ENCODE measurements at regions not wholly inside any gene's neighbourhood (a gene's known extent, or its start where the extent isn't known, plus 50 kb on each side); places are given as distances from the start of the nearest gene placed in this dataset.
"Not testable (repeated sequence)": the region's sequence is repeated elsewhere in the genome, so short reads cannot be mapped to it uniquely, and the experiment has no call there.

DNA sequence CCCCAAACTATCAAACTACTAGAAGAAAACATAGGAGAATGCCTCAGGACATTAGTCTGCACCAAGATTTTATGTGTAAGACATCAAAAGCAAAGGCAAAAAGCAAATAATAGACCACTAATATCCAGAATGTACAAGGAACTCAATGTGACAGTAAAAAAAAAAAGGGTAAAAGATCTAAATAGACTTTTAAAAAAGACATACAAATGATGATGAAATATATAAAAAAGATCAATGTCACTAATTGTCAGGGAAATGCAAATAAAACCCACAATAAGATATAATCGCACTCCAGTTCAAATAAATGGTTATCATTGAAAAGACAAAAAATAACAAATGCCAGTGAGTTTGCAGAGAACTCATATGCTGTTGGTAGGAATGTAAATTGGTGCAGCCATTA is 118.3 kb upstream of the DUSP22 start:
- no peak for DNase-seq

DNA sequence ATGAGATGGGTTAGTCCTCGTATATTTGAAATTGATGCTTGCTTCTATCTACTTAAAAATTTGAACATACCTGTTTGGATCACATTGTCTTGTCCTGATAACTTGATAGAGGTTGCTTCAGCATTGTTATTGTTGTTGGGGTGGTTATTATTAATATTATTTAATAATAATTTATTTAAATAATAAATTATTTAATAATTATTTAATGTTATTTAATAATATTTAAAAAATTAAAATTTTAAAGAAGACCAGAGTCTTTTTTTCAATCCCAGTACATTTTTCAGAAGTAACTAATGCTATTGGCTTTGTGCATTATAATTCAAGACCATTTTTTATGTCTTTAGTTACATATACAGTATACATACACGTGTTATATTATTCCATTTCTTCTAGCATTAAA is 116.6 kb upstream of the DUSP22 start:
- no peak overlapping the region for H3K4me3 ChIP-seq
- H3K27ac ChIP-seq: no peak overlapping the region
- no peaks in the 10 kb centered on the region for H3K36me3 ChIP-seq
- H3K9me3 ChIP-seq (replicated peaks): no peaks in the 10 kb centered on the region
- no peak for DNase-seq
- H3K27me3 ChIP-seq: no peaks in the 10 kb centered on the region
- no peaks in the 10 kb centered on the region for H3K4me1 ChIP-seq

More for the DNA sequence above, 118.3 kb upstream of the DUSP22 start:
- Histone ChIP-seq H3K36me3 (no peaks in the 10 kb centered on the region), H3K4me3 (no peak overlapping the region), H3K27ac (no peak overlapping the region), H3K27me3 (no peaks in the 10 kb centered on the region), H3K9me3 (replicated peaks) (no peaks in the 10 kb centered on the region), H3K4me1 (no peaks in the 10 kb centered on the region)

DNA sequence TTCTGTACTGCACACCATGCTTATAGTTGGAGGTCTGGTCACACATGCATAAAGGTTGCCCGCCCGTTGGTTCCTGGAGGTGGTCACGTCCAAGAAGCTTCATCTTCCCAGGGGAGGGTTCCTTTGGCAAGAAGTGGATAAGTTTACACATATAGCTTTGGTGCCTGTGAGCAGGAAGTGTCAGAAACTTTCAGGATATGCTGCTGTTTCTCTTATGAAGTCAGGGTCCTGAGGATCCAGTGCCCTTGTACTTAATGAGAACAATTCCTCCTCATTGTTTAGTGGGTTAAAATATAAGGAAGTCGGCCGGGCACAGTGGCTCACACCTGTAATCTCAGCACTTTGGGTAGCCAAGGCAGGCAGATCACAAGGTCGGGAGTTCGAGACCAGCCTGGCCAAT is 115.5 kb upstream of the DUSP22 start:
- no peak for DNase-seq
- H3K4me1 ChIP-seq: no peaks in the 10 kb centered on the region
- no peaks in the 10 kb centered on the region for H3K9me3 ChIP-seq (replicated peaks)
- no peak overlapping the region for H3K4me3 ChIP-seq
- H3K27ac ChIP-seq: no peak overlapping the region
- no peaks in the 10 kb centered on the region for H3K27me3 ChIP-seq
- no peaks in the 10 kb centered on the region for H3K36me3 ChIP-seq

DNA sequence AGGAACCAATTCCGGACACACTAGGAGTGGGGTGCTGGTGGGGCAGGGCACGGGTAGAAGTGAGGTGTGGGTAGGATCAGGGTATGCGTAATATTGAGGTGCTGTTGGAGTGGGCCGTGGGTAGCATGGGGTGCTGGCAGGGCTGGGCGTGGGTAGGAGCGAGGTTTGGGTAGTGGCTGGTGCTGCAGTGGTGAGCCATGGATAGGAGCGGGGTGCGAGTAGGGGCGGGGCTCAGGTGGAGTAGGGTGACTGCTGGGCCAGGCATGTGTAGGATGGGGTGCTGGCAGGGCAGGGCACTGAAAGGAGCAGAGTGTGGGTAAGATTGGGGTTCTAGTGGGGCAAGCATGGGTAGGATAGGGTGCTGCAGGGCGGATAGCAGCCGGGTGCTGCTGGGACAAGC is 114.2 kb upstream of the DUSP22 start:
- H3K27ac ChIP-seq: no peak overlapping the region
- DNase-seq: no peak
- no peaks in the 10 kb centered on the region for H3K36me3 ChIP-seq
- H3K27me3 ChIP-seq: no peaks in the 10 kb centered on the region
- no peaks in the 10 kb centered on the region for H3K9me3 ChIP-seq (replicated peaks)
- H3K4me3 ChIP-seq: no peak overlapping the region
- H3K4me1 ChIP-seq: no peaks in the 10 kb centered on the region

DNA sequence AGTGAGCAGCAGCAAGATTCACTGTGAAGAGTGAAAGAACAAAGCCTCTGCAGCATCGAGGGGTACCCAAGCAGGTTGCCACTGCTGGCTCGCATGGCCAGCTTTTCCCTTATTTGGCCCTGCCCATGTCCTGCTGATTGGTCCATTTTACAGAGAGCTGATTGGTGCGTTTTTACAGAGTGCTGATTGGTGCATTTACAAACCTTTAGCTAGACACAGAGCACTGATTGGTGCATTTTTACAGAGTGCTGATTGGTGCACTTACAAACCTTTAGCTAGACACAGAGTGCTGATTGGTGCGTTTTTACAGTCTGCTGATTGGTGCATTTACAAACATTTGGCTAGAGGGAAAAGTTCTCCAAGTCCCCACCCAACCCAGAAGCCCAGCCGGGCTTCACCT is 113.4 kb upstream of the DUSP22 start:
- H3K9me3 ChIP-seq (replicated peaks); H3K4me3 ChIP-seq; DNase-seq; H3K27me3 ChIP-seq; H3K4me1 ChIP-seq; H3K36me3 ChIP-seq; H3K27ac ChIP-seq: not testable (repeated sequence)

DNA sequence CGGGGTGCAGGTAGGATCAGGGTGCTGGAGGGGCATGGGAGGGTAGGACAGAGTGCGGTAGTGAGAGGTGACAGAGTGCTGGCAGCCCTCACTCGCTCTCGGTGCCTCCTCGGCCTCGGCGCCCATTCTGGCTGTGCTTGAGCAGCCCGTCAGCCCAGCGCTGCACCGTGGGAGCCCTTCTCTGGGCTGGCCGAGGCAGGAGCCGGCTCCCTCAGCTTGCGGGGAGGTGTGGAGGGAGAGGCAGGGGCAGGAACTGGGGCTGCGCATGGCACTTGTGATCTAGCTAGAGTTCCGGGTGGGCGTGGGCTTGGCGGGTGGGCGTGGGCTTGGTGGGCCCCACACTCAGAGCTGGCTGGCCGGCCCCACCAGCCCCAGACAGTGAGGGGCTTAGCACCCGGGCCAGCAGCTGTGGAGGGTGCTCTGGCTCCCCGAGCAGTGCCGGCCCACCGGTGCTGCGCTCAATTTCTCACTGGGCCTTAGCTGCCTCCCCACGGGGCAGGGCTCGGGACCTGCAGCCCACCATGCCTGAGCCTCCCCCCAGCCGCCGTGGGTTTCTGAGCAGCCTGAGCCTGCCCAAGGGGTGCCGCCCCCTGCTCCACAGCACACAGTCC is 112.8 kb upstream of the DUSP22 start:
- H3K27me3 ChIP-seq: no peaks in the 10 kb centered on the region
- no peak for DNase-seq

DNA sequence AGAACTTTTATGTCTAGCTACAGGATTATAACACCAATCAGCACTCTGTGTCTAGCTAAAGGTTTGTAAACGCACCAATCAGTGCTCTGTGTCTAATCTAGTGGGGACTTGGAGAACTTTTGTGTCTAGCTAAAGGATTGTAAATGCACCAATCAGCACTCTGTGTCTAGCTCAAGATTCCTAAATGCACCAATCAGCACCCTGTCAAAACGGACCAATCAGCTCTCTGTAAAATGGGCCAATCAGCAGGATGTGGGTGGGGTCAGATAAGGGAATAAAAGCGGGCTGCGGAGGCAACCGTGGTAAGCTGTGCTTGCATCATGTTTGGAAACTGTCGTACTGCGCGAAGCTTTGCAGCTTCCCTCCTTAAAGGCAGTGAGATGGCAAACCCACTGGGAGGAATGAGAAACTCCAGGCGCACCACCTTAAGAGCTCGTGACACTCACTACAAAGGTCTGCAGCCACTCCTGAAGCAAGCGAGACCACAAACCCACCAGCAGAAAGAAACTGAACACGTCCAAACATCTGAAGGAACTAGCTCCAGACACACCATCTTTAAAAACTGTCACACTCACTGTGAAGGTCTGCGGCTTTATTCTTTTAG is 112.1 kb upstream of the DUSP22 start:
- not testable (repeated sequence) for H3K27me3 ChIP-seq; H3K4me3 ChIP-seq; H3K9me3 ChIP-seq (replicated peaks); DNase-seq; H3K27ac ChIP-seq; H3K36me3 ChIP-seq; H3K4me1 ChIP-seq

More for the DNA sequence above, 112.8 kb upstream of the DUSP22 start:
- Histone ChIP-seq H3K4me3 (no peak overlapping the region), H3K9me3 (replicated peaks) (no peaks in the 10 kb centered on the region), H3K36me3 (no peaks in the 10 kb centered on the region), H3K27ac (no peak overlapping the region), H3K4me1 (no peaks in the 10 kb centered on the region)

DNA sequence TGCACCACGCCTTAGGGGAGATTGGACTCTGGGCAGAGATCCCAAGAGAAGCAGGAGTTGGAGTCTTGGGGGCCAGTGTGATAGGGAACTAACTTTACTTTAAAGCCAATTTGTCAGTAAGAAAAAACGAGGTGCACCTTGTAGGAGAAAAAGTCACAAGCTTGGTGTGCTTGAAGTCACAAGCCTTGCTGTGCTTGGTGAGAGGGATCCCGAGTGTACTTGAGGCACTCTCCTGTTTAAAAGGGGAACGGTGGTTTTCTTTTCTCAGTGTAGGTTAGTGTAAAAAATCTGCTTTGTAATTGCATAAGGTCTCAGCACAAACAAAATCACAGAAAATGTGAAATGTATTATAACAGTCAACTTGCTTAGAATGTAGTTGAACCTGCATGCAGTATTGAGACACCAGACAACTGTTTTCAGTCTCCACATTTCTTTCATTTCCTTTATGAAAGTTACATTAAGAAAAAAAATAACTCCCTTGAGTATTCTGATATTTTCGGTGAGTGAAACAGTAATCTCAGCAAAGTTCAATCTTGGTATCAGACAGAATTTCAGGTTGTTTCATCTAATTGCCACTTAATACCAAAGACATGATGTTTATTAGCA is 111.1 kb upstream of the DUSP22 start:
- no peaks in the 10 kb centered on the region for H3K36me3 ChIP-seq
- H3K4me3 ChIP-seq: no peak overlapping the region
- H3K27ac ChIP-seq: no peak overlapping the region
- H3K9me3 ChIP-seq (replicated peaks): no peaks in the 10 kb centered on the region
- H3K4me1 ChIP-seq: no peaks in the 10 kb centered on the region
- DNase-seq: no peak
- no peaks in the 10 kb centered on the region for H3K27me3 ChIP-seq

DNA sequence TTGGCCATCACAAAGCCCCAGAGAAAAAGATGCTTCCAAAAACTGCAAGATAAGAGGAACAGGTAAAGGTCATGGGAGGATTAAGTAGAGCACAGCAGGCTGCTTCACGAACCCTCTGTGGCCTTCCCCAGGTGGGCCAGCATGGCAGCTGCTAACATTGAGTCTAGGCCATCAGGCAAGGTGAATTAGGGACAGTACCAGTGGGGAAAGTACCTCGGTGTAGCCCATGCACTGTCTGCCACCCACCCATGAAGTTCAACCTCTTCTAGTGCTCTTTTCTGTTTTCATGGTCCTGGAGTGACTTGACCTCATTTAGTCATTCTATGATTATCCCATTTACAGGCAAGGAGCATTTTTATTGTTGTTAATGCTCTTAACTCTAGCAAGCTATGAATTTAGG is 108.6 kb upstream of the DUSP22 start:
- no peak overlapping the region for H3K27ac ChIP-seq
- no peak for DNase-seq
- H3K27me3 ChIP-seq: no peaks in the 10 kb centered on the region
- H3K36me3 ChIP-seq: no peaks in the 10 kb centered on the region
- H3K9me3 ChIP-seq (replicated peaks): no peaks in the 10 kb centered on the region
- H3K4me3 ChIP-seq: no peak overlapping the region
- H3K4me1 ChIP-seq: no peaks in the 10 kb centered on the region

DNA sequence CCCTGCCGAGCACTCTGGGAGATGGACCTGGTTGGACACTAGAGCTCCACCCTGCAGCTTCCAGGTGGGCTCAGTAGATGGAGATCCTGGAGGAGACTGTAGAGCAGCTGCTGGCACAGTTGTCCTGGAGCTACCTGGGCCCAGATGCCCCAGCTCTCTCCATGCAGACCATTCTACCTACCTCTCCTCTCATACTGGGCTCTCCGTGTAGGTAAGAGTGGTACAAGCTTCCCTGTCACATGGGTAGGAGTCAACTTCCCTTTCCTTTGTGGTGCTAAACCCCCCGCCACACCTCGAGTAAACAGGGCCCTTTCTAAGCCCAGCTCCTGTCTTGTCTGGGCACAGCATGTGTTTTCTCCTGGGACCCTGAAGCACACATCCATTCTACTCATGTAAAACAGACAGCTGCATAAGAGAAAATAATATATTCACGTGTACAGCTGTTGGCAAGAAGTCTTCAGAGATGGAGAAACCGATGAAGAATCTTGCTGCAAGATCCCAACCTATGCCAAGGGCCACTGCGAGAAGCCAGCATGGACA is 108.1 kb upstream of the DUSP22 start:
- no peak overlapping the region for H3K27ac ChIP-seq
- H3K36me3 ChIP-seq: no peaks in the 10 kb centered on the region
- no peak overlapping the region for H3K4me3 ChIP-seq
- H3K27me3 ChIP-seq: no peaks in the 10 kb centered on the region
- no peak for DNase-seq
- H3K9me3 ChIP-seq (replicated peaks): no peaks in the 10 kb centered on the region
- H3K4me1 ChIP-seq: no peaks in the 10 kb centered on the region

DNA sequence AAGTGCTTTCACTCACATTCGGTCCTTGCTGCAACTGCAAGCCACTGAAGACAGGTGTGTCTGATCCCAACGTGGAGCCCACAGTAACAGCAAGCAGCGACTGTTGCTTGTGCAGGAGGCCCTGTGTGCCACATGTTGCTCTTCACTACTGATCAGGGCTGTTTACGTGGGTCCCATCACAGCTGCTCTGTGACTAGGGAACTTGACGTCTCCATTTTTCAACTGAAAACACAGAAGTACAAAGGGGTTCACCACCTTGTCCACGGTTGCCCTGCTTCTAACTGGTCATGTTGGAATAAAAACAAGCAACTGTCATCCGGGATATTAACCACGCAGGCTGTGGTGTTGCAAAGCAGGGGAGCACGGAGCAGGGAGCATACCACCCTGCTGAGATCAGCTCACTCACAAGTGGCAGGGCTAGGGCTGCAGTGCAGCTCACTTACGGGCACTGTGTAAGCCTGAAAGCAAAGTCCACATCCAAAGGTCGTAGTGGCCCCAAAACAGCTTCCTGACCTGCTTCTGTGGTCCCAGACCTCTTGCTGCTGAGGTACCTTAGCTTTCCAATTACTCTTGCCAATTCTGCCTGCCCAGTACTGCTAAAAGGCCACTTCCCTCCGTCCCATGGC is 105.8 kb upstream of the DUSP22 start:
- Histone ChIP-seq H3K9me3 (replicated peaks) (no peaks in the 10 kb centered on the region), H3K36me3 (no peaks in the 10 kb centered on the region), H3K27me3 (no peaks in the 10 kb centered on the region), H3K27ac (no peak overlapping the region), H3K4me3 (no peak overlapping the region), H3K4me1 (no peaks in the 10 kb centered on the region)
- DNase-seq: peak in 1 of 2 experiments; percentile 16

DNA sequence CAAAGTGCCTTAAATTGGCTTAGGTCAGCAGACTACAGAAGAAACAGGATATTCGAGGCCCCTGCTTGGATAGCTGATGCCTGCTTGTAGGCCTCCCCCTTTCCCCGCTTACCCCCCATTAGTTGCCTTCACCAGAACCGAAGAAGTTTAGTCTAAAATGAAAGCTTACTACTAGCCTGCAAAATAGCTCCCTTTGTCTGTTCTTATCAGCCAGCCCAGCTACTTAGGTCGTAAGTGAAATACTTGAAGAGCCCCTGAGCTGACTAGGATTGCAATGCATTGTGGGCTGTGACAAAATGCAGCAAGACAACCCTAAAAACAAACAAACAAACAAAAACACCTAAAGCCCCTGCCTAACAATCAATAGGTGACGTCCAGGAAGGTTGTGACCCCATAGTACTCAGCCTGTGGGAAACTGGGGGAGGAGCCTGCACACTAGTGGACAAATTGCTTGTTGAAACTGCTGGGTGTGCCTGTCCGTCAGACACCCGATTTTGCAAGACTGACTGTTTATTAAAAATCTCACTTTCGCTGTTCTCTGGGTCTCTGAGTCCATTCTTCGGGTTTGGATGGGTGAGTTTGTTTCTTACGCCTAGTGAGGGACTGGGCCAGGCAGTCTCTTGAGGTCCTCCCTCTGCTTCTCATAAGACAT is 105.0 kb upstream of the DUSP22 start:
- Histone ChIP-seq H3K4me3 (no peak overlapping the region), H3K27ac (no peak overlapping the region), H3K4me1 (no peaks in the 10 kb centered on the region), H3K27me3 (no peaks in the 10 kb centered on the region), H3K36me3 (no peaks in the 10 kb centered on the region), H3K9me3 (replicated peaks) (no peaks in the 10 kb centered on the region)
- no peak for DNase-seq

DNA sequence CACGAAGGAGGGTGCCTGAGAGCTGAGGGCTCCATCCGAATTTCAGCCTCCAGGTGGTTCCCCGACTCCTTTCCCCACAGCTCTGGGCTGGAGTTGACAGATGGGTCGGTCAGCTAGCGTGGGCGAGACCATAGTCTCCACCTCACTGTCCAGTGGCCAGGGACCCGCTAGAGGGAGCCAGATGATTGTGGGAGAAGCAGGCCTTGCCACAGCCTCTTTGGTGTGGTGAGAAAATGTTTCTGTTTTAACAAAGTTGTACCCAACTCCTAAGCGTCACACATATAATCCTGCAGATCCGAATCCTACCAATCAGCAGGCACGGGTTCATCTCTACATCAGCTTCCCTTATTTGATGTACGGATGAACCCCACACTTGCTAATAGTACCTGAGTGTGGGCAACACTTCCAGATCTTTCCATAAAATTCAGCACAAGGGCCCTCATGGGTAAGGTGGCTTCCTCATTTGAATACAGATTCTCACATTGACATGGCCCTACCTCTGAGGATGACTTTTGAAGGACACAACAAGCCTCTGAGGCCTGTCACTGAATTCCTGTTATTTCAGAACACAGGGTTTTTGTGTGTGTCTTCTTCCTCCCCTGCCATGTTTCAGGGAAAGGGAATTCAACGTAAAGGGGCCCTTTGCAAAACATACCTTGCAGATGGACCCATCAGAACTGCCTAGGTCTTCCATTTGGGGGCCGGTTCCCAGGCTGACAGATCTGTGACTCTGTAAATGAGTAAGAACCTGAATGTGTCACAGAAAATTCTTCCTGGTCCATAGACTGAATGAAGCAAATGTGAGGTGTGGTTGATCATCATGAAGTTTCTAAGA is 103.2 kb upstream of the DUSP22 start:
- Histone ChIP-seq H3K4me3 (no peak overlapping the region), H3K27me3 (no peaks in the 10 kb centered on the region)

DNA sequence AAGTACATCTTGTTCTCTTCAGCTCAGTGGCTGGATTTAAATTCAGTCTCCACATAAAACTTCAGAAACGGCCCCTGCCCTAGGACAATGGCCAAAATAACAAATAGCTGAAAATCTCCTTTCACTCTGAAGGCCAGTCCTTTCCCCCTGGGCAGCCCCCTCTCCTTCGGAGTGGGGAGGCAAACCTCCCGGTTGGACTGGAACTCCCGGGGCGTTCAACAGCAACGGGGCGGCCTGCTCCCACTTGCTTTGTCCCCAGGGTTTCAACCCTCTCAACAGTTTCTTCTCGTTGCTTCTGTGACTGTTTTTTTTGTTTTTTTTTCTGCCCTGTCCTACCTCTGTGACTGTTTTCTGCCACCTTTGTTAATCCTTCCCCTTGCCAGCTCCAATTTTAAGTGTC is 102.6 kb upstream of the DUSP22 start:
- H3K27ac ChIP-seq: no peak overlapping the region
- no peaks in the 10 kb centered on the region for H3K36me3 ChIP-seq
- H3K4me3 ChIP-seq: no peak overlapping the region
- no peak for DNase-seq
- no peaks in the 10 kb centered on the region for H3K27me3 ChIP-seq
- no peaks in the 10 kb centered on the region for H3K9me3 ChIP-seq (replicated peaks)
- H3K4me1 ChIP-seq: no peaks in the 10 kb centered on the region

More for the DNA sequence above, 103.2 kb upstream of the DUSP22 start:
- Histone ChIP-seq H3K27ac (no peak overlapping the region), H3K36me3 (no peaks in the 10 kb centered on the region), H3K4me1 (no peaks in the 10 kb centered on the region), H3K9me3 (replicated peaks) (no peaks in the 10 kb centered on the region)
- peak; percentile 63 to 76 for DNase-seq

Data from SJCRH30 (cell line).